ENCODE measurements at regions not wholly inside any gene's neighbourhood (a gene's known extent, or its start where the extent isn't known, plus 50 kb on each side); places are given as distances from the start of the nearest gene placed in this dataset.

- TF ChIP-seq PHF8 (conservative IDR thresholded peaks at IDR 0.05; ENCODE audit: low read depth, low read length): no peak
- no peak for TF ChIP-seq KDM1A (IDR thresholded peaks at IDR 0.05; ENCODE audit: borderline replicate concordance, low read length)
- no peak for TF ChIP-seq RAD21 (IDR thresholded peaks at IDR 0.05 in 1 of 2, conservative IDR thresholded peaks at IDR 0.05 in 1 of 2; ENCODE audit: low read depth in 2 of 2, low read length in 2 of 2)
- no peak for TF ChIP-seq SRF (IDR thresholded peaks at IDR 0.05; ENCODE audit: low read depth, low read length)
- no peak for TF ChIP-seq CTCF (IDR thresholded peaks at IDR 0.05; ENCODE audit: control extremely low read depth in 1 of 3, insufficient read depth in 1 of 3, low read depth in 1 of 3, low read length in 3 of 3)
Observed at GRCh38 chr2:120472891-120473309, 127.0 kb downstream of the INHBB start (continued).
